ENCODE measurements at regions not wholly inside any gene's neighbourhood (a gene's known extent, or its start where the extent isn't known, plus 50 kb on each side); places are given as distances from the start of the nearest gene placed in this dataset.

DNA sequence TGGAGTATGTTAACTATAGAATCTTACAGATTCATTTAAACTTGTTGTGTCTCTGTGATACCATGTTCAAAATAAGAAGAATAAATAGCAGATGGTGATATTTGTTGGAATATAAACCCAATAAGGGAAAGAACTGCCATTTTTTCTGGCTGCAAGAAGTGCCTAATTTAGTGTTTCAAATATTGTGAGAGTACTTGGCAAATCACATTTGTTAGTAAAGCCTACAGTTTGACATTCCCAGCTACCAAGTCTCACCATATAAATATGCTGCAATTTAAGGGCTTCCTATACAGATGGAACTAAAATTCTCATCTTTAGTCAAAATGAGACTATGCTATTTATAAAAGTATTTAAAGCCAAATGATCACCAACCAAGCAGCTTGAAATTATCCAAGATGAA is 96.0 kb upstream of the WDFY3 start:
- ATAC-seq (replicated peaks in 1 of 4) (no peak), DNase-seq (no peak)
- Histone ChIP-seq H3K4me3 (ENCODE audit: control insufficient read depth in 1 of 2, extremely low read depth in 1 of 2, low read length in 1 of 2) (no peak overlapping the region), H3K27ac (ENCODE audit: low read length) (no peak overlapping the region), H3K4me1 (ENCODE audit: control insufficient read depth in 1 of 2, extremely low read depth in 1 of 2, insufficient read depth in 2 of 2, low read length in 2 of 2) (no peaks in the 10 kb centered on the region), H3K27me3 (replicated peaks in 1 of 2; ENCODE audit: control insufficient read depth in 2 of 2, extremely low read depth in 1 of 2, insufficient read depth in 2 of 2, low read length in 1 of 2) (no peaks in the 10 kb centered on the region), H3K36me3 (ENCODE audit: control insufficient read depth in 2 of 2, extremely low read depth in 1 of 2, insufficient read depth in 1 of 2, low read length in 1 of 2) (no peaks in the 10 kb centered on the region), H3K9me3 (no peaks in the 10 kb centered on the region)
- CTCF ChIA-PET: no interaction called here
- Mint-ChIP-seq H3K27me3 (peaks cover 0 to 3% of the 10 kb centered on the region in 2 donors), H3K4me3 (no peak overlapping the region), H3K9me3 (peaks cover 0 to 9% (median 4%) of the 10 kb centered on the region in 3 donors), H3K4me1 (no peaks in the 10 kb centered on the region), H3K27ac (no peak overlapping the region), H3K36me3 (no peaks in the 10 kb centered on the region)
- POLR2A ChIA-PET: no interaction called here

DNA sequence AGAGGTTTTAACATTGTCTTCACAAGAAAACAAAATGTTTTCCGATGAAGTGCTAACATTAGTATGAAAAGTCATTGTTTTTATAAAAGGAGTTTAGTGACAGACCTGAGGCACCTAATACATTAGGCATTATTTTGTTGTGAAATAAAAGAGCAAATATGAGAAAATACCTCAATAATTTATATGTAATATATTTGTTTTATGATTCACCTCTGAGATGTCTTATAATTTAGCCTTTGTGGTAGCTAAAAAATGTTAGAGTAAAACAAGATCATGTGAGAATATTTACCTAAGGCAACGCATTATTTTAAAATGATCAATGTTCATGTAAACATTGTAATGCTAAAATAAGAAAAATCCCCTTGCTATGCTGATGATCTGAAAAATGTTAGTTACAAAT is 100.9 kb upstream of the WDFY3 start:
- no peaks in the 10 kb centered on the region for H3K27me3 ChIP-seq (replicated peaks in 1 of 2; ENCODE audit: control insufficient read depth in 2 of 2, extremely low read depth in 1 of 2, insufficient read depth in 2 of 2, low read length in 1 of 2)
- CTCF ChIA-PET: no interaction called here
- ATAC-seq (replicated peaks in 1 of 4): no peak

DNA sequence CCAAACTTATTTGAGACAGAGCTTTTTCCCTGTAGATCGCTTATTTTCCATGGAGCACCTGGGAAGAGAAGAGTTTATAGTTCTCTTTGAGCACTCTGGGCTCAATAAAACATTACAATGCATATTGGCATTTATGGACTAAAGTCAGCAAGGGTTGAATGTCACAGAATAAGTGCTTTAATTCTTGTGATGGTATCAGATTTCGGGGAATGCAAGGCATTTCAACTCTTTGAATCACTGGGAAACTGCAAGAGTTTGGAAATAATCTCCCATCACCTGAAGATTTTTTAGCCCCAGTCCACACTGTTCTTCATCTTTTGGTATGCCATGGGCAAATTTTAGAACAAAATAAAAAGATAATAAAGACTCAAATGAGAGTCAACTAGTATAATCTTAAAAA is 111.5 kb upstream of the WDFY3 start:
- no peak for ATAC-seq (replicated peaks in 1 of 4)
- H3K36me3 ChIP-seq (ENCODE audit: control insufficient read depth in 2 of 2, extremely low read depth in 1 of 2, insufficient read depth in 1 of 2, low read length in 1 of 2): no peaks in the 10 kb centered on the region
- WGBS (ENCODE audit: insufficient coverage): no CpG with 5 or more reads among the region's 2 CpGs
- no peaks in the 10 kb centered on the region for H3K4me1 ChIP-seq (ENCODE audit: control insufficient read depth in 1 of 2, extremely low read depth in 1 of 2, insufficient read depth in 2 of 2, low read length in 2 of 2)
- H3K4me1 Mint-ChIP-seq: no peaks in the 10 kb centered on the region
- no peak overlapping the region for H3K27ac ChIP-seq (ENCODE audit: low read length)
- no peak overlapping the region for H3K27ac Mint-ChIP-seq
- H3K27me3 ChIP-seq (replicated peaks in 1 of 2; ENCODE audit: control insufficient read depth in 2 of 2, extremely low read depth in 1 of 2, insufficient read depth in 2 of 2, low read length in 1 of 2): no peaks in the 10 kb centered on the region
- CTCF ChIA-PET: interaction anchor here in 1 of 2 donors (0.8 kb wide), 1 partner anchor 20 kb away, joined by 3 read pairs; no protein-coding TSS in a partner anchor
- H3K9me3 Mint-ChIP-seq: no peaks in the 10 kb centered on the region
- no peak overlapping the region for H3K4me3 ChIP-seq (ENCODE audit: control insufficient read depth in 1 of 2, extremely low read depth in 1 of 2, low read length in 1 of 2)
- no peaks in the 10 kb centered on the region for H3K27me3 Mint-ChIP-seq
- H3K9me3 ChIP-seq: no peaks in the 10 kb centered on the region
- no peak for DNase-seq
- POLR2A ChIA-PET: no interaction called here
- H3K4me3 Mint-ChIP-seq: no peak overlapping the region
- no peaks in the 10 kb centered on the region for H3K36me3 Mint-ChIP-seq

More for the DNA sequence above, 100.9 kb upstream of the WDFY3 start:
- no peak overlapping the region for H3K4me3 Mint-ChIP-seq
- no peak overlapping the region for H3K27ac Mint-ChIP-seq
- no peaks in the 10 kb centered on the region for H3K36me3 ChIP-seq (ENCODE audit: control insufficient read depth in 2 of 2, extremely low read depth in 1 of 2, insufficient read depth in 1 of 2, low read length in 1 of 2)
- H3K36me3 Mint-ChIP-seq: no peaks in the 10 kb centered on the region
- no peaks in the 10 kb centered on the region for H3K4me1 Mint-ChIP-seq
- H3K9me3 ChIP-seq: no peaks in the 10 kb centered on the region
- WGBS (ENCODE audit: insufficient coverage): no CpG with 5 or more reads among the region's 2 CpGs
- H3K4me3 ChIP-seq (ENCODE audit: control insufficient read depth in 1 of 2, extremely low read depth in 1 of 2, low read length in 1 of 2): no peak overlapping the region
- POLR2A ChIA-PET: no interaction called here
- no peaks in the 10 kb centered on the region for H3K4me1 ChIP-seq (ENCODE audit: control insufficient read depth in 1 of 2, extremely low read depth in 1 of 2, insufficient read depth in 2 of 2, low read length in 2 of 2)
- DNase-seq: no peak
- no peaks in the 10 kb centered on the region for H3K27me3 Mint-ChIP-seq
- peaks cover 0 to 8% (median 3%) of the 10 kb centered on the region in 3 donors for H3K9me3 Mint-ChIP-seq
- H3K27ac ChIP-seq (ENCODE audit: low read length): no peak overlapping the region

DNA sequence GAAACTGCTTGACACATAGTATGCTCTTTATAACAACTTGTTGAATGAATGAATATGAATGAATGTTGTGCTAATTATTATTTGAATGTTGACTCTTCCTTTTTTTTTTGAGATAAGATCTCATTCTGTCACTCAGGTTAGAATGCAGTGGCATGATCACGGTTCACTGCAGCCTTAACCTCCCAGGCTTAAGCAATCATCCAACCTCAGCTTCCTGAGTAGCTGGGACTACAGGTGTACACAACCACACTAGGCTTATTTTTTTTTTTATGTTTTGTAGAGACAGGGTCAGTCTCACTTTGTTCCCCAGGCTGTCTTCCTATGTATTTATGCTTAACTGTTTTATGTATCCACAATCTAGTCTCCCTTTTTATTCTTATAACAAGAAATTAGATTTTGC is 114.7 kb upstream of the WDFY3 start:
- ChIA-PET POLR2A (no interaction called here), CTCF (no interaction called here)
- H3K27me3 ChIP-seq (replicated peaks in 1 of 2; ENCODE audit: control insufficient read depth in 2 of 2, extremely low read depth in 1 of 2, insufficient read depth in 2 of 2, low read length in 1 of 2): no peaks in the 10 kb centered on the region
- H3K36me3 ChIP-seq (ENCODE audit: control insufficient read depth in 2 of 2, extremely low read depth in 1 of 2, insufficient read depth in 1 of 2, low read length in 1 of 2): no peaks in the 10 kb centered on the region
- no peak overlapping the region for H3K4me3 ChIP-seq (ENCODE audit: control insufficient read depth in 1 of 2, extremely low read depth in 1 of 2, low read length in 1 of 2)
- no CpG with 5 or more reads among the region's 1 CpG for WGBS (ENCODE audit: insufficient coverage)
- Mint-ChIP-seq H3K9me3 (no peaks in the 10 kb centered on the region), H3K27ac (no peak overlapping the region), H3K4me3 (no peak overlapping the region), H3K4me1 (no peaks in the 10 kb centered on the region), H3K36me3 (no peaks in the 10 kb centered on the region), H3K27me3 (peaks cover 0 to 3% of the 10 kb centered on the region in 2 donors)
- H3K9me3 ChIP-seq: no peaks in the 10 kb centered on the region
- no peak for DNase-seq
- H3K4me1 ChIP-seq (ENCODE audit: control insufficient read depth in 1 of 2, extremely low read depth in 1 of 2, insufficient read depth in 2 of 2, low read length in 2 of 2): no peaks in the 10 kb centered on the region
- no peak overlapping the region for H3K27ac ChIP-seq (ENCODE audit: low read length)
- no peak for ATAC-seq (replicated peaks in 1 of 4)

DNA sequence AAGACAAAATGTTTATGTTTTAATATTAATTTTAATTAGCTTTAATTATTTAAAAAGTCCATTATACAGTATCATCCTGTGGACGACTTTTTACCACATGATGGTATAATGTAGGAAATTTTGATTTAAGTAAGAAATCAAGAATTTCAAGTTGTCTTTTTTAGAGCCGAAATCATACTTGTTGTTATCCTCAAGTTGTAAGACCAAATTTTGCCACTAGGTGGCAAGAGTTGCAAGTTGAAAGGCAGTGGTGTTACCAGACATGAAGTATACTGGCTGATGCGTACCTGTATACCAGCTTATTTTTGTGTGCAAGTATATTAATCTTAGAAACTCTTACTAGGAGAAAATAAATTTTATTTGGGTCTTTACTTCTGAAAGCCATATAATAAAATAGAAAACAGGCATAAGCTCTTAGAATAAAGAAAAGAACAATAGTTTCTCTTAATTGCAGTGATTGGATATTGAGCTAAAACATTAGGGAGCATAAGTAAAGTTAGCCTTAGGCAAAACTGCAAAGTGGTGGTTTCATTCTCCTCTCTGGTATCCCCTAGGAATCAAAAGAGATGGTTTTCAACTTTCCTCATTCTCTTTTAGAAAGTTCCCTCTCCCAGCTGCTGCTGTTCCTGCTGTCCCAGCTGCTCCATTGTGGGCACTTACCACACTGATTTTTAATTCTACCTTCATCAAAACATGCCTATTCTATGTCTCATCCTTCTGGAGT is 118.0 kb upstream of the WDFY3 start:
- no peak overlapping the region for H3K27ac ChIP-seq (ENCODE audit: low read length)
- peaks cover 0 to 3% of the 10 kb centered on the region in 2 donors for H3K27me3 Mint-ChIP-seq
- H3K4me1 ChIP-seq (ENCODE audit: control insufficient read depth in 1 of 2, extremely low read depth in 1 of 2, insufficient read depth in 2 of 2, low read length in 2 of 2): no peaks in the 10 kb centered on the region
- ChIA-PET POLR2A (no interaction called here), CTCF (no interaction called here)
- no peaks in the 10 kb centered on the region for H3K9me3 ChIP-seq
- H3K4me3 Mint-ChIP-seq: no peak overlapping the region
- no peaks in the 10 kb centered on the region for H3K27me3 ChIP-seq (replicated peaks in 1 of 2; ENCODE audit: control insufficient read depth in 2 of 2, extremely low read depth in 1 of 2, insufficient read depth in 2 of 2, low read length in 1 of 2)
- no peak overlapping the region for H3K27ac Mint-ChIP-seq
- no peaks in the 10 kb centered on the region for H3K36me3 ChIP-seq (ENCODE audit: control insufficient read depth in 2 of 2, extremely low read depth in 1 of 2, insufficient read depth in 1 of 2, low read length in 1 of 2)
- WGBS (ENCODE audit: insufficient coverage): 25% methylated on average over 1 of the region's 3 CpGs
- H3K36me3 Mint-ChIP-seq: no peaks in the 10 kb centered on the region
- DNase-seq: peak in 3 of 35 experiments; percentile 0 to 46 (median 2)
- H3K9me3 Mint-ChIP-seq: peaks cover under 1 to 8% (median 5%) of the 10 kb centered on the region in 3 donors
- no peaks in the 10 kb centered on the region for H3K4me1 Mint-ChIP-seq
- no peak overlapping the region for H3K4me3 ChIP-seq (ENCODE audit: control insufficient read depth in 1 of 2, extremely low read depth in 1 of 2, low read length in 1 of 2)
- ATAC-seq (replicated peaks in 1 of 4): no peak

DNA sequence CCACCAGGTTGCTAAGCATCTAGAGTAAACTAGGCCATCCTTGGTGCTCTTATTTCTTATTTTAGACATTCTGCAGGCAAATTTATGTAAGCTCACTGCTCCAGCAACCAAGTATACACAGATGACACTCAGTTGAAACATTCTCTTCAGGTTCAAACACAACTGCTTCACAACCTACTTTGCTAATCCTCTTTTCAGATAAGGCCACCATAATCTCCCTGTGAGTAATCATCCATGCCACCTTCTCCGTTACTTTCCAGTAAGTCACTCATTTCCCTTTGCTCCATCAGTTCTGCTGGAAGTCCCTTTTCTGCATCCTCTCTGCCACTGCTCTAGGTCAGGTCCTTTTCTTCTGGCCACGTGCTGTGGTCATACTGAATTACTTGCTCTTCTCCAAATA is 120.2 kb upstream of the WDFY3 start:
- ChIA-PET POLR2A (no interaction called here), CTCF (no interaction called here)
- Mint-ChIP-seq H3K27me3 (peaks cover 0 to 3% of the 10 kb centered on the region in 2 donors), H3K4me3 (no peak overlapping the region), H3K9me3 (peaks cover 3 to 8% (median 5%) of the 10 kb centered on the region in 3 donors), H3K4me1 (no peaks in the 10 kb centered on the region), H3K27ac (no peak overlapping the region), H3K36me3 (no peaks in the 10 kb centered on the region)
- DNase-seq: no peak
- H3K36me3 ChIP-seq (ENCODE audit: control insufficient read depth in 2 of 2, extremely low read depth in 1 of 2, insufficient read depth in 1 of 2, low read length in 1 of 2): no peaks in the 10 kb centered on the region
- H3K4me1 ChIP-seq (ENCODE audit: control insufficient read depth in 1 of 2, extremely low read depth in 1 of 2, insufficient read depth in 2 of 2, low read length in 2 of 2): no peaks in the 10 kb centered on the region
- no peak for ATAC-seq (replicated peaks in 1 of 4)
- no peaks in the 10 kb centered on the region for H3K27me3 ChIP-seq (replicated peaks in 1 of 2; ENCODE audit: control insufficient read depth in 2 of 2, extremely low read depth in 1 of 2, insufficient read depth in 2 of 2, low read length in 1 of 2)
- H3K9me3 ChIP-seq: no peaks in the 10 kb centered on the region
- WGBS (ENCODE audit: insufficient coverage): 73% methylated on average over 1 of the region's 2 CpGs
- H3K27ac ChIP-seq (ENCODE audit: low read length): no peak overlapping the region
- no peak overlapping the region for H3K4me3 ChIP-seq (ENCODE audit: control insufficient read depth in 1 of 2, extremely low read depth in 1 of 2, low read length in 1 of 2)

DNA sequence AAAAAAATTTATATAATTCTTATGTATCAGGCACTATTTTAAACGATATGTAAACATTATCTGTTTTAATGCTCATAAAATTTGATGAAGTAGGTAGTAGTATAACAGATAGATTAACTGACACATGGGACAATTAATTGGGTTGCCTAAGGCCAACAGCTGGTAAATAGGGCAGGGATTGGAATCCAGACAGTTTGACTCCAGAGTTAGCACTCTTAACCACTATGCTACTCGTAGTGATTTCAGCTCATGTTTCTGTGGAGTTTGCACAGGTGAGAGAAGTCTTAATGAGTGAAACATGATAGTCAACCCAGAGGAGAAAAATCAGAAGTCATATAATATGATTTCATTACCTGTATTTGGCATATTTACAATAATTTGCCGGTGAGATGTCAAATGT is 126.0 kb upstream of the WDFY3 start:
- H3K27me3 Mint-ChIP-seq: peaks cover 0 to 3% of the 10 kb centered on the region in 2 donors
- no peak for DNase-seq
- H3K27ac Mint-ChIP-seq: no peak overlapping the region
- CTCF ChIA-PET: no interaction called here
- H3K4me1 ChIP-seq (ENCODE audit: control insufficient read depth in 1 of 2, extremely low read depth in 1 of 2, insufficient read depth in 2 of 2, low read length in 2 of 2): no peaks in the 10 kb centered on the region
- H3K9me3 Mint-ChIP-seq: peaks cover 3 to 9% (median 8%) of the 10 kb centered on the region in 3 donors
- H3K36me3 ChIP-seq (ENCODE audit: control insufficient read depth in 2 of 2, extremely low read depth in 1 of 2, insufficient read depth in 1 of 2, low read length in 1 of 2): no peaks in the 10 kb centered on the region
- WGBS (ENCODE audit: insufficient coverage): no CpG with 5 or more reads among the region's 3 CpGs
- no peaks in the 10 kb centered on the region for H3K27me3 ChIP-seq (replicated peaks in 1 of 2; ENCODE audit: control insufficient read depth in 2 of 2, extremely low read depth in 1 of 2, insufficient read depth in 2 of 2, low read length in 1 of 2)
- H3K27ac ChIP-seq (ENCODE audit: low read length): no peak overlapping the region
- H3K9me3 ChIP-seq: no peaks in the 10 kb centered on the region
- no peaks in the 10 kb centered on the region for H3K4me1 Mint-ChIP-seq
- H3K4me3 ChIP-seq (ENCODE audit: control insufficient read depth in 1 of 2, extremely low read depth in 1 of 2, low read length in 1 of 2): no peak overlapping the region
- no peak for ATAC-seq (replicated peaks in 1 of 4)
- POLR2A ChIA-PET: no interaction called here
- H3K36me3 Mint-ChIP-seq: no peaks in the 10 kb centered on the region
- H3K4me3 Mint-ChIP-seq: no peak overlapping the region
